Skeletal muscle tissue (tissue), 3 donors: ENCODE measurements at regions not wholly inside any gene's neighbourhood (a gene's known extent, or its start where the extent isn't known, plus 50 kb on each side); places are given as distances from the start of the nearest gene placed in this dataset.

Source experiments
- H3K27ac ChIP-seq: one replicate; pipeline ENCODE4 v1.7.0; 2013; ENCODE audit warnings: mild to moderate bottlenecking, low read depth, low read length, inconsistent platforms
- H3K27me3 ChIP-seq, 3 donors: one replicate each; pipeline ENCODE4 v1.7.0; 2013; ENCODE audit warnings: low read length in 3 of 3; ENCODE audit not compliant: control insufficient read depth in 3 of 3, insufficient read depth in 3 of 3
- H3K36me3 ChIP-seq, 3 donors: one replicate each; pipeline ENCODE4 v1.7.0; 2013; ENCODE audit warnings: low read length in 3 of 3; ENCODE audit not compliant: control insufficient read depth in 3 of 3, insufficient read depth in 3 of 3
- H3K4me1 ChIP-seq, 3 donors: one replicate each; pipeline ENCODE4 v1.7.0; 2013; ENCODE audit warnings: low read length in 3 of 3, mild to moderate bottlenecking in 3 of 3; ENCODE audit not compliant: control insufficient read depth in 3 of 3, insufficient read depth in 3 of 3
- H3K4me3 ChIP-seq, 3 donors: one replicate each; pipeline ENCODE4 v1.7.0; 2013; ENCODE audit warnings: low read length in 3 of 3
- H3K9ac ChIP-seq, 3 donors: one replicate each; pipeline ENCODE4 v1.7.0; 2013; ENCODE audit warnings: low read length in 3 of 3, mild to moderate bottlenecking in 3 of 3, moderate library complexity in 2 of 3, low read depth in 1 of 3
- H3K9me3 ChIP-seq, 3 donors: one replicate each; pipeline ENCODE4 v1.7.0; 2013; ENCODE audit warnings: low read length in 3 of 3; ENCODE audit not compliant: control insufficient read depth in 3 of 3
- donor health status: Osteomylitis.

GRCh38 chr7:16353226-16353625, 68.1 kb downstream of the CRPPA start:
- no peak overlapping the region for H3K9ac ChIP-seq
- H3K4me1 ChIP-seq: no peaks in the 10 kb centered on the region
- no peaks in the 10 kb centered on the region for H3K36me3 ChIP-seq
- no peak overlapping the region for H3K4me3 ChIP-seq
- H3K9me3 ChIP-seq: no peaks in the 10 kb centered on the region
- no peaks in the 10 kb centered on the region for H3K27me3 ChIP-seq
- H3K27ac ChIP-seq: no peak overlapping the region

- H3K36me3 ChIP-seq: no peaks in the 10 kb centered on the region
- H3K4me1 ChIP-seq: no peaks in the 10 kb centered on the region
- H3K9ac ChIP-seq: no peak overlapping the region
- H3K27ac ChIP-seq: no peak overlapping the region
- H3K27me3 ChIP-seq: no peaks in the 10 kb centered on the region
- H3K9me3 ChIP-seq: no peaks in the 10 kb centered on the region
- H3K4me3 ChIP-seq: no peak overlapping the region
Measured at GRCh38 chr7:16350634-16351033, 70.7 kb downstream of the CRPPA start.

- H3K4me1 ChIP-seq: no peaks in the 10 kb centered on the region
- no peak overlapping the region for H3K27ac ChIP-seq
- H3K9me3 ChIP-seq: no peaks in the 10 kb centered on the region
- no peak overlapping the region for H3K9ac ChIP-seq
- no peaks in the 10 kb centered on the region for H3K27me3 ChIP-seq
- H3K4me3 ChIP-seq: no peak overlapping the region
- no peaks in the 10 kb centered on the region for H3K36me3 ChIP-seq
Measured at GRCh38 chr7:16348251-16348650, 73.1 kb downstream of the CRPPA start.

- no peak overlapping the region for H3K27ac ChIP-seq
- H3K4me3 ChIP-seq: no peak overlapping the region
- no peaks in the 10 kb centered on the region for H3K9me3 ChIP-seq
- no peaks in the 10 kb centered on the region for H3K27me3 ChIP-seq
- no peak overlapping the region for H3K9ac ChIP-seq
- no peaks in the 10 kb centered on the region for H3K4me1 ChIP-seq
- no peaks in the 10 kb centered on the region for H3K36me3 ChIP-seq
Measured at GRCh38 chr7:16347827-16348192, 73.5 kb downstream of the CRPPA start.

- no peaks in the 10 kb centered on the region for H3K9me3 ChIP-seq
- H3K4me3 ChIP-seq: no peak overlapping the region
- H3K9ac ChIP-seq: no peak overlapping the region
- no peaks in the 10 kb centered on the region for H3K27me3 ChIP-seq
- no peaks in the 10 kb centered on the region for H3K4me1 ChIP-seq
- no peaks in the 10 kb centered on the region for H3K36me3 ChIP-seq
- no peak overlapping the region for H3K27ac ChIP-seq
Measured at GRCh38 chr7:16347066-16347826, 74.1 kb downstream of the CRPPA start.

- H3K27me3 ChIP-seq: no peaks in the 10 kb centered on the region
- H3K27ac ChIP-seq: no peak overlapping the region
- H3K9me3 ChIP-seq: no peaks in the 10 kb centered on the region
- H3K4me3 ChIP-seq: no peak overlapping the region
- no peaks in the 10 kb centered on the region for H3K4me1 ChIP-seq
- H3K9ac ChIP-seq: no peak overlapping the region
- no peaks in the 10 kb centered on the region for H3K36me3 ChIP-seq
Measured at GRCh38 chr7:16345979-16346958, 75.1 kb downstream of the CRPPA start.

- H3K4me3 ChIP-seq: no peak overlapping the region
- no peaks in the 10 kb centered on the region for H3K4me1 ChIP-seq
- H3K27me3 ChIP-seq: no peaks in the 10 kb centered on the region
- no peak overlapping the region for H3K27ac ChIP-seq
- no peaks in the 10 kb centered on the region for H3K36me3 ChIP-seq
- no peak overlapping the region for H3K9ac ChIP-seq
- no peaks in the 10 kb centered on the region for H3K9me3 ChIP-seq
Measured at GRCh38 chr7:16344927-16345326, 76.4 kb downstream of the CRPPA start.

- no peak overlapping the region for H3K9ac ChIP-seq
- no peaks in the 10 kb centered on the region for H3K4me1 ChIP-seq
- no peak overlapping the region for H3K4me3 ChIP-seq
- no peak overlapping the region for H3K27ac ChIP-seq
- no peaks in the 10 kb centered on the region for H3K36me3 ChIP-seq
- H3K9me3 ChIP-seq: no peaks in the 10 kb centered on the region
- H3K27me3 ChIP-seq: no peaks in the 10 kb centered on the region
Measured at GRCh38 chr7:16343612-16344011, 77.7 kb downstream of the CRPPA start.

GRCh38 chr7:16338065-16338464, 83.3 kb downstream of the CRPPA start:
- H3K27me3 ChIP-seq: no peaks in the 10 kb centered on the region
- H3K9me3 ChIP-seq: peaks cover 0 to 2% (median 2%) of the 10 kb centered on the region in 3 donors
- no peaks in the 10 kb centered on the region for H3K36me3 ChIP-seq
- H3K9ac ChIP-seq: no peak overlapping the region
- no peak overlapping the region for H3K27ac ChIP-seq
- H3K4me1 ChIP-seq: no peaks in the 10 kb centered on the region
- no peak overlapping the region for H3K4me3 ChIP-seq

GRCh38 chr7:16326106-16326505, 95.2 kb downstream of the CRPPA start:
- no peak overlapping the region for H3K4me3 ChIP-seq
- no peak overlapping the region for H3K27ac ChIP-seq
- H3K27me3 ChIP-seq: no peaks in the 10 kb centered on the region
- H3K4me1 ChIP-seq: no peaks in the 10 kb centered on the region
- no peak overlapping the region for H3K9ac ChIP-seq
- H3K36me3 ChIP-seq: no peaks in the 10 kb centered on the region
- H3K9me3 ChIP-seq: no peaks in the 10 kb centered on the region
